ENCODE measurements at regions not wholly inside any gene's neighbourhood (a gene's known extent, or its start where the extent isn't known, plus 50 kb on each side); places are given as distances from the start of the nearest gene placed in this dataset.

GRCh38 chr18:69143084-69143483, 257.6 kb upstream of the DOK6 start:
- no peak overlapping the region for H3K27ac ChIP-seq
- no peak for TF ChIP-seq ZFX (IDR thresholded peaks at IDR 0.05)
- TF ChIP-seq, protein P1, sequence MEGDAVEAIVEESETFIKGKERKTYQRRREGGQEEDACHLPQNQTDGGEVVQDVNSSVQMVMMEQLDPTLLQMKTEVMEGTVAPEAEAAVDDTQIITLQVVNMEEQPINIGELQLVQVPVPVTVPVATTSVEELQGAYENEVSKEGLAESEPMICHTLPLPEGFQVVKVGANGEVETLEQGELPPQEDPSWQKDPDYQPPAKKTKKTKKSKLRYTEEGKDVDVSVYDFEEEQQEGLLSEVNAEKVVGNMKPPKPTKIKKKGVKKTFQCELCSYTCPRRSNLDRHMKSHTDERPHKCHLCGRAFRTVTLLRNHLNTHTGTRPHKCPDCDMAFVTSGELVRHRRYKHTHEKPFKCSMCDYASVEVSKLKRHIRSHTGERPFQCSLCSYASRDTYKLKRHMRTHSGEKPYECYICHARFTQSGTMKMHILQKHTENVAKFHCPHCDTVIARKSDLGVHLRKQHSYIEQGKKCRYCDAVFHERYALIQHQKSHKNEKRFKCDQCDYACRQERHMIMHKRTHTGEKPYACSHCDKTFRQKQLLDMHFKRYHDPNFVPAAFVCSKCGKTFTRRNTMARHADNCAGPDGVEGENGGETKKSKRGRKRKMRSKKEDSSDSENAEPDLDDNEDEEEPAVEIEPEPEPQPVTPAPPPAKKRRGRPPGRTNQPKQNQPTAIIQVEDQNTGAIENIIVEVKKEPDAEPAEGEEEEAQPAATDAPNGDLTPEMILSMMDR (conservative IDR thresholded peaks at IDR 0.05) = no peak

DNA sequence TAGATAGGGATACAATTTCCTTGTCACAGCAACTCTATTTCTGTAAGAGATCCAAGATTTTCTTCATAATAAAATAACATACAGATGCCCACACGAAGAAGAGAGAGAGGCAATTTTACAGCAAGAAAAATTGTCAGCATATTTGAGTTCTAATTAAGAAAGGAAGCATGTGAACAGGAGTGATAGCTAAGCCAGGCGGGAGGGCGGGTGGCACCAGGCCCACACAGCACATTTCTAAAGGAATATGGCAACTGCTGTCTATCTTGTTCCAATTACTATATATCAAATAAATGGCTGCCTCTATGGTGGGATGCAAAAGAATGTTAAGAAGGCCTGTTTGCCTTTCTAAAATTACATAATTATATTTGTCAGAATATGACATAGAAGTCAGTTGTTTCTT, 248.3 kb upstream of the DOK6 start:
- no peak overlapping the region for H3K27ac ChIP-seq
- TF ChIP-seq, protein P1 (conservative IDR thresholded peaks at IDR 0.05) = no peak
- no peak for TF ChIP-seq ZFX (IDR thresholded peaks at IDR 0.05)

GRCh38 chr18:69157906-69158305, 242.8 kb upstream of the DOK6 start:
- no peak overlapping the region for H3K27ac ChIP-seq
- no peak for TF ChIP-seq ZFX (IDR thresholded peaks at IDR 0.05)
- TF ChIP-seq, protein P1 (conservative IDR thresholded peaks at IDR 0.05) = no peak

- H3K27ac ChIP-seq = no peak overlapping the region
- TF ChIP-seq, protein P1 (conservative IDR thresholded peaks at IDR 0.05) = no peak
- no peak for TF ChIP-seq ZFX (IDR thresholded peaks at IDR 0.05)
These were observed 241.7 kb upstream of the DOK6 start for GRCh38 chr18:69158944-69159343.

DNA sequence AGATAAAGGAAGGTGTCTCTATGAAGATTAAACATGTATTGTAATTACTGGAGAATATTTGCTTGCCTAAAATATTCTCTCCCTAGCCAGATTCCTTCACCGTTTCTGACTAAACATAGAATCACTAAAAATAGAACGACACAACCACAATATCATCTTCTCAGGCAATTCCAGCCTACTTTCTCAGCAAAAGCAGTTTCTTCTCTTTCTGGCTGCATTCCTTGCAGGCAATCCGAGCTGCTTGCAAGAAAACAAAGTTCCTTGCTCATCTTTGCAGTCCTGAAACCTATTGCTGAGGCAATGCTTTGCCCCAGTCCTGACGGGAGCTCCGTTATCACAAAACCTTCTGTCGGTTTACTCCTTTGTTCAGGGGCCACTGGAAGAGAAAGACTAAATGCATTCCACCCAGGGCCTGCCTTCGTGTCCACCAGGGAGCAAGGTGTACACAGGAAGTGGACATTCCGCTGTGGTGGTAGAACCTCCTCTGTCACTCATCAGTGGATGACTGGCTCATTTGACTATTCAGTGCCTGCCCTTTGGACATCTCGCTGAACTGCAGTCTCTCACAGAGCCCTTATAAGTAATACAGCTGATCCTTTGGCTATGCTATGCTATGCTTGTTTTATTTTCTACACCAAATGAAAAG, 239.2 kb upstream of the DOK6 start:
- no peak overlapping the region for H3K27ac ChIP-seq
- no peak for TF ChIP-seq ZFX (IDR thresholded peaks at IDR 0.05)
- TF ChIP-seq, protein P1 (conservative IDR thresholded peaks at IDR 0.05) = no peak

GRCh38 chr18:69162649-69163048, 238.0 kb upstream of the DOK6 start:
- TF ChIP-seq, protein P1 (conservative IDR thresholded peaks at IDR 0.05) = no peak
- TF ChIP-seq ZFX (IDR thresholded peaks at IDR 0.05) = no peak
- H3K27ac ChIP-seq = no peak overlapping the region

DNA sequence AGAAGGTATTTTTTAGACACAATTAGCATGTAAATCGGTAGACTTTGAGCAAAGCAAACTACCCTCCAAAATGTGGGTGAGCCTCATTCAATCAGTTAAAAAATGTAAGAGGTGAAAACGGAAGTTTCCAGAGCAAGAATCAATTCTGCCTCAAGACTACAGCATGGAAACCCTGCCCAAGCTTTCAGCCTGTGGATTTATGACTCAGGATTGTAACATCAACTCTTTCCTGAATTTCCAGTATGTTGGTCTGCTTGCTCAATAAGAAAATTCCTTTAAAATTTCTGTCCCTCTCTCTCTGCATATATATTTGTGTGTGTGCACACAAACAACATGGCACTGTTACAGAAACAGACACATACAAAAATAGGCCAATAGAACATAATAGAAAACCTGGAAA, 228.6 kb upstream of the DOK6 start:
- no peak overlapping the region for H3K27ac ChIP-seq
- TF ChIP-seq, protein P1 (conservative IDR thresholded peaks at IDR 0.05) = no peak
